GM12875 (cell line): ENCODE measurements at regions not wholly inside any gene's neighbourhood (a gene's known extent, or its start where the extent isn't known, plus 50 kb on each side); places are given as distances from the start of the nearest gene placed in this dataset.

Experiments
- H3K4me3 ChIP-seq: one replicate; pipeline ENCODE4 v1.5.1; 2011; ENCODE audit warnings: low read depth, low read length, control low read depth
- TF ChIP-seq, protein P1 (sequence below): IDR thresholded peaks from 2 replicates; pipeline ENCODE4 v1.5.1; 2011; ENCODE audit warnings: low read depth, mild to moderate bottlenecking, control low read depth, inconsistent platforms, low read length, moderate library complexity, borderline replicate concordance; ENCODE audit not compliant: insufficient read depth

DNA sequence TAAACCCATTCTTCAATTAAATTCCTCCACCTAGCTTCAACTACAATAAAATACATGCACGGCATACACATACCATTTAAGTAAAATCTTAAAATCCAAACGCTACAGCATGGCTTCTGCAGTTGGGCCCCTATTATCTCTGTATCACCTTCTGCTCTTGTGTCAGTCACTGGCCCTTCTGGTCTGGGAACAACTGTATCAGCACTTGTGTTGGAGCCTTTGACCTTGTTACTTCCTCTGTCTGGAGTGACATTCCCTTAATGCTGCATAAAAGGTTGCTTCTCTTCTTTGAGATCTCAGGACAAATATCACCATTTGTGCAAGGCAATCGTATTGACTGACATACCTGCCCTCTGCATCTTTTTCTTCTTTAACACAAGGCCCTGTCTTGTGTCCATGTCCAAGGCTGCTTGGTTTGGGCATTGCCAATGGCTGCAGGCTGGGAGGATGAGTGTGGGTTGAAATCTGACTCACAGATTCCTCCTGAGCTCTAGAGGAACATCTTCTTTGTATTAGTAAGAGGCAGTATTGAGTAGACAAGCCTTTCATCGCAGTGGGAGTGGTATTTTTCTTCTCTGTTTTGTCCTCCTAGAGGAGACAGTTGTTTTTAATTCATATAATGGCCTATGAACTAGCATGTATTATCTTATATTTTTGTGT is 267.8 kb upstream of the TRIB2 start:
- no peak overlapping the region for H3K4me3 ChIP-seq
- TF ChIP-seq, protein P1, sequence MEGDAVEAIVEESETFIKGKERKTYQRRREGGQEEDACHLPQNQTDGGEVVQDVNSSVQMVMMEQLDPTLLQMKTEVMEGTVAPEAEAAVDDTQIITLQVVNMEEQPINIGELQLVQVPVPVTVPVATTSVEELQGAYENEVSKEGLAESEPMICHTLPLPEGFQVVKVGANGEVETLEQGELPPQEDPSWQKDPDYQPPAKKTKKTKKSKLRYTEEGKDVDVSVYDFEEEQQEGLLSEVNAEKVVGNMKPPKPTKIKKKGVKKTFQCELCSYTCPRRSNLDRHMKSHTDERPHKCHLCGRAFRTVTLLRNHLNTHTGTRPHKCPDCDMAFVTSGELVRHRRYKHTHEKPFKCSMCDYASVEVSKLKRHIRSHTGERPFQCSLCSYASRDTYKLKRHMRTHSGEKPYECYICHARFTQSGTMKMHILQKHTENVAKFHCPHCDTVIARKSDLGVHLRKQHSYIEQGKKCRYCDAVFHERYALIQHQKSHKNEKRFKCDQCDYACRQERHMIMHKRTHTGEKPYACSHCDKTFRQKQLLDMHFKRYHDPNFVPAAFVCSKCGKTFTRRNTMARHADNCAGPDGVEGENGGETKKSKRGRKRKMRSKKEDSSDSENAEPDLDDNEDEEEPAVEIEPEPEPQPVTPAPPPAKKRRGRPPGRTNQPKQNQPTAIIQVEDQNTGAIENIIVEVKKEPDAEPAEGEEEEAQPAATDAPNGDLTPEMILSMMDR, result no peak

DNA sequence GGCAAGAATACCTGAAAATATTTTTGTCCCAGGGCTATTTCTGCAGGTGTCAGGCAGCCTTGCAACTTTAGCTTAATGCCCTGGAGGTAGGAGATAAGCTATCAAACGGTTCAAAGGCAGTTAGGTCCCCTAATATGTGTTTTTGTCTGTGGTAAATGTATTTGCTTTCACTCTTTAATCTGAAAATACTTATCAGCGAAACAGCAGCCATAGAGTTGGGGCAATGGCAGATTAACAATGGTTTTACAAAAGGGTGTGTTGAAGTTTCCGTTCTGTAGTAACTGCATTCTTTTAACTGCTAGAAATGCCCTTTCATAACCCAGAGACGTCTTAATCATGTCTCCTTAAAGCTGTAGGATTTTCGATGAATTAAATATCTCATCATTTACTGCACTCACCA is 265.0 kb upstream of the TRIB2 start:
- TF ChIP-seq, protein P1, result no peak
- H3K4me3 ChIP-seq, result no peak overlapping the region

DNA sequence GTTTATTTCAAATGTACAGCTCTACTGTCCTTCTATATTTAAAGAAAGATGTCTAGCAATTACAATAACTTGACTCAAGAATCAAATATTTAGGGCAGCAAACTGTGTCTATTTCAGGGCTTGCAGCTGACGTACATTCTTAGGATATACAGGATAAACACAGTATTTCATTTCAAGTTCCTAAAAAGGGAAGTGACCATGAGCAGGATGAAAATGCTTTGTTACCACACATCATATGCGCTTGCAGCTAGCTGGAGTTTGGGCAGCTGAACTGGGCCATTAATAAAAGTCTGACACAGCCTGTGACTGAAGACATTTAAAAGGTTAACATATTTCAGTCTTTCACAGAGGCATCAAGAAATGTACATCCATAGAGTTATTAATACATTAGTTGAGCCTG is 264.6 kb upstream of the TRIB2 start:
- no peak overlapping the region for H3K4me3 ChIP-seq
- TF ChIP-seq, protein P1, result no peak

- H3K4me3 ChIP-seq, result no peak overlapping the region
- TF ChIP-seq, protein P1, result no peak
These were observed 263.0 kb upstream of the TRIB2 start for GRCh38 chr2:12453731-12454130.

DNA sequence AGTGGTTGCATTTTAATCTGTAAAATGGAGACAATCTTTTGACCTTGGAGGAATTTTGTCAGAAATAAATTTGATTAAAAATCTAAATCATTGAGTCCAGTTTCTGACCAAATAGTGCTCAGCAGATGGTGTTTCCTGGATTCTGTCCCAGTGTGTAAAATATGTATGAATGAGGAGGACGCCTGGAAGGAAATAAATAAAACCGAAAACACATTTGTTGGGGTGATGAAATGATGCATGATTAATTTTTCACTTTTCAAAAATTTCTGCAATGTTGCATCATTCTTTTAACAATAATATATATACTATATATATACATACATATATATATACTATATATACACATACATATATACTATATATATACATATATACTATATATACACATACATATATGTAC is 261.1 kb upstream of the TRIB2 start:
- TF ChIP-seq, protein P1, result no peak
- H3K4me3 ChIP-seq, result no peak overlapping the region

GRCh38 chr2:12456293-12457106 is 260.2 kb upstream of the TRIB2 start:
- TF ChIP-seq, protein P1, result no peak
- no peak overlapping the region for H3K4me3 ChIP-seq

DNA sequence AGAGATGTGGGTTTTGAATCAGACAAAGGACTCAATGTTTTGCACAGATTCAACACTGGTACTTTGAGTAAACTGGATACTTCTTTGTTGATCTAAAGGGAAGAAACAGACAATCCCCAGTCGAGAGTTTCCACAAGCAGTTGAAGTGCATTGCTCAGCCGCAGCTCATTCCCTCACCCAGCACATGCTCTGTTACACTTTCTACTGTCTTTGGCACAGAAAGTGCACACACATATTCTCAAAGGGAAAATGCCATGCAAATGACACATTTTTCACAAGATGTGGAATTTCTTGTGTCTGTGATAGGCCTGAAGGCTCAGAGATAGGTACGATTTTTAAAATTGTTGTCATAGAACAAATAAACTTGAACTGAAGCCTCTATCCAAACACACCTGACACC is 258.9 kb upstream of the TRIB2 start:
- H3K4me3 ChIP-seq, result no peak overlapping the region
- TF ChIP-seq, protein P1, result no peak
